K562 (cell line): ENCODE measurements at regions not wholly inside any gene's neighbourhood (a gene's known extent, or its start where the extent isn't known, plus 50 kb on each side); places are given as distances from the start of the nearest gene placed in this dataset.

Experiments
- ATAC-seq: fragments of 200-7000 bp; cut with Tn5 transposase; 3 replicates; pipeline ENCODE4 v1.9.1; 2020; ENCODE audit warnings: moderate library complexity
- BruUV-seq: library from RNA; stranded (reverse); fragments of 400-500 nt; replicated peaks from 2 replicates; lab custom pipeline; 2021; lab: Mats Ljungman, UMichigan
- CTCF ChIA-PET: fragments of 300-600 bp; formaldehyde crosslinking; extraction: SDS; loops from one replicate; lab custom pipeline; 2021; ENCODE audit warnings: low intra/inter-chr PET ratio; lab: Yijun Ruan, JAX
- POLR2A ChIA-PET: fragments of 300-600, 350-650 bp; sonication (Branson Sonifier 250); formaldehyde crosslinking; extraction: SDS; loops from one replicate; lab custom pipeline; 2021; ENCODE audit warnings: antibody characterized with exemption, inconsistent platforms; lab: Yijun Ruan, JAX
- DNase-seq, 4 experiments: peaks; one replicate each; pipeline versions ENCODE4 v3.0.0 to v3.0.0-alpha.2; 2011 to 2018; ENCODE audit warnings: low spot score in 3 of 4, mixed read lengths in 3 of 4; ENCODE audit errors: extremely low read depth in 1 of 4
- FAIRE-seq: peaks from 2 replicates; lab custom pipeline; 2011; peaks lifted over from hg19 to GRCh38; lab: Jason Lieb, UNC
- H2AFZ ChIP-seq: 2 replicates; pipeline ENCODE4 v1.6.0; 2011; ENCODE audit warnings: low read depth, low read length, control low read depth, inconsistent platforms
- H3K27ac ChIP-seq: fragments of 200-600 bp; 3 replicates; pipeline ENCODE4 v1.8.0; 2011; ENCODE audit warnings: low read depth, mild to moderate bottlenecking, control low read depth, inconsistent platforms, low read length, moderate library complexity, mixed read lengths; ENCODE audit errors: extremely low read depth
- H3K27me3 ChIP-seq, 2 experiments: fragments of 300-600 bp in 1 of 2; 2 replicates in 1 of 2; 3 replicates in 1 of 2; pipeline versions ENCODE4 v1.6.0 to v1.8.0; 2011; ENCODE audit warnings: inconsistent platforms in 2 of 2, low read length in 2 of 2, mild to moderate bottlenecking in 1 of 2, mixed read lengths in 1 of 2, moderate library complexity in 1 of 2; ENCODE audit not compliant: control insufficient read depth in 2 of 2, insufficient read depth in 2 of 2
- H3K36me3 ChIP-seq: fragments of 300-600 bp; 3 replicates; pipeline ENCODE4 v1.8.0; 2011; ENCODE audit warnings: mild to moderate bottlenecking, low read length, inconsistent platforms; ENCODE audit not compliant: control insufficient read depth, insufficient read depth
- H3K4me1 ChIP-seq, 2 experiments: fragments of 200-600 bp in 1 of 2; replicated peaks in 1 of 2; 2 replicates in 1 of 2; 3 replicates in 1 of 2; pipeline versions ENCODE4 v1.5.1 to v1.8.0; 2011; ENCODE audit warnings: inconsistent platforms in 2 of 2, low read length in 2 of 2, mild to moderate bottlenecking in 1 of 2, mixed read lengths in 1 of 2, moderate library complexity in 1 of 2; ENCODE audit not compliant: control insufficient read depth in 2 of 2, insufficient read depth in 2 of 2
- H3K4me2 ChIP-seq: 2 replicates; pipeline ENCODE4 v1.6.1; 2011; ENCODE audit warnings: low read length, control low read depth, inconsistent platforms, mixed read lengths; ENCODE audit not compliant: insufficient read depth
- H3K4me3 ChIP-seq: fragments of 200-600 bp; sonication (generic), shearing (Covaris generic); 2 replicates; pipeline ENCODE4 v1.5.1; 2016; ENCODE audit warnings: control low read depth, inconsistent platforms
- H3K79me2 ChIP-seq: fragments of 200-600 bp; 3 replicates; pipeline ENCODE4 v1.8.0; 2011; ENCODE audit warnings: low read length, inconsistent platforms; ENCODE audit not compliant: control insufficient read depth, insufficient read depth
- H3K9ac ChIP-seq, 2 experiments: 2 replicates each; pipeline versions ENCODE4 v1.6.0 to v1.6.1; 2011; ENCODE audit warnings: low read depth in 2 of 2, low read length in 2 of 2, control low read depth in 1 of 2, inconsistent platforms in 1 of 2, mild to moderate bottlenecking in 1 of 2, mixed read lengths in 1 of 2; ENCODE audit not compliant: insufficient read depth in 1 of 2
- H3K9me1 ChIP-seq: one replicate; pipeline ENCODE4 v1.6.0; 2011; ENCODE audit warnings: inconsistent platforms, mild to moderate bottlenecking, low read length, moderate library complexity; ENCODE audit not compliant: control insufficient read depth, insufficient read depth
- H3K9me3 ChIP-seq: replicated peaks from 2 replicates; pipeline ENCODE4 v1.5.1; 2011; ENCODE audit warnings: low read depth, low read length, inconsistent platforms; ENCODE audit not compliant: control insufficient read depth, insufficient read depth
- H4K20me1 ChIP-seq: replicated peaks from 2 replicates; pipeline ENCODE4 v1.6.1; 2011; ENCODE audit warnings: low read length, inconsistent platforms, mixed read lengths; ENCODE audit not compliant: control insufficient read depth, insufficient read depth
- ESRRB ChIP-seq: fragments of 250-450 bp; sonication (Bioruptor Pico); IDR thresholded peaks from 2 replicates; pipeline ENCODE4 v1.5.0; 2020; ENCODE audit warnings: mild to moderate bottlenecking, moderate library complexity, borderline replicate concordance
- EZH2 ChIP-seq: IDR thresholded peaks from 2 replicates; pipeline ENCODE4 v1.6.1; 2012; ENCODE audit warnings: low read depth, mild to moderate bottlenecking, inconsistent platforms, low read length, borderline replicate concordance
- HMG20B ChIP-seq: fragments of 250-450 bp; sonication (Bioruptor Pico); IDR thresholded peaks from 2 replicates; pipeline ENCODE4 v1.5.0; 2021; ENCODE audit warnings: mild to moderate bottlenecking
- MAFG ChIP-seq: fragments of 450-650 bp; conservative IDR thresholded peaks from 2 replicates; pipeline ENCODE4 v1.6.1; 2016; ENCODE audit warnings: missing genetic modification characterization, missing compliant biosample characterization
- MTA3 ChIP-seq: fragments of 450-650 bp; formaldehyde crosslinking; IDR thresholded peaks from 2 replicates; pipeline ENCODE4 v1.6.1; 2017; ENCODE audit warnings: mild to moderate bottlenecking, borderline replicate concordance
- TCF7L2 ChIP-seq: fragments of 150-350 bp; IDR thresholded peaks from 2 replicates; pipeline ENCODE4 v1.6.1; 2016; ENCODE audit warnings: low read depth, mild to moderate bottlenecking, low read length, moderate library complexity
- ZC3H8 ChIP-seq: fragments of 450-650 bp; IDR thresholded peaks from 2 replicates; pipeline ENCODE4 v1.6.1; 2017
- ZNF175 ChIP-seq: fragments of 200-800 bp; sonication (Bioruptor generic); IDR thresholded peaks from 2 replicates; pipeline ENCODE4 v1.6.1; 2016; ENCODE audit warnings: low read depth, mild to moderate bottlenecking, missing genetic modification characterization, missing compliant biosample characterization
- ZNF717 ChIP-seq: fragments of 250-450 bp; sonication (Bioruptor Pico); IDR thresholded peaks from 2 replicates; pipeline ENCODE4 v1.5.0; 2021
- WGBS: fragments of 100-300 bp; shearing (Covaris generic); methylation state at CpG from one replicate; pipeline ENCODE4 v1.1.6; 2016; ENCODE audit warnings: low coverage, mixed read lengths; ENCODE audit not compliant: insufficient coverage; ENCODE audit errors: missing lambda C conversion rate; 5-methylcytosine and 5-hydroxymethylcytosine counted together
- in situ Hi-C: fragments of 300-500 bp; cut with MboI; formaldehyde crosslinking; loops from 4 replicates; pipeline ENCODE4 v1.15.0; 2018; ENCODE audit warnings: inconsistent platforms, mixed read lengths
- intact Hi-C: fragments of 100-400 bp; cut with micrococcal nuclease; formaldehyde crosslinking; loops from 2 replicates; pipeline ENCODE4 v1.14.2; 2022
- TF ChIP-seq, protein P1 (sequence below): sonication (generic); formaldehyde crosslinking; IDR thresholded peaks from 2 replicates; pipeline ENCODE4 v1.8.1; 2022; ENCODE audit warnings: missing genetic modification reagents

DNA sequence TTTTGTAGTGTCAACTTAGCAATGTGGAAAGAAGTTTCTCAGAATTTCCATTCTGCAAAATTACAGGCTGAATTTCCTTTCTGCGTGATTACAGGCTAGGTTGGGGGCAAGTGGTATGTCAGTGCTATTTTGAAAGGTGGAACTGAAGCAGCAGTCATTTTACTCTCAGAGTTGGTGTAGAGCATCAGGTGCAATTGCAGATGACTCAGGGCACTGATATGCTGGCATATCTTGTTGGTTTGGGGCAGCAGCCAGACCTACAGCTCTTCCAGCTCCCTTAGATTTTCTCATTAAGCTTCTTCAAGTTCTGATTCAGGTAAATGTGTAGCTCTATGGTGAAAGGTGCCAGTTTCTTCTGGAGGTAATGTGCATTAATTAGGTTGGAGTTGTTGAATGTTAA is 930.7 kb upstream of the PCDH10 start:
- no peaks in the 10 kb centered on the region for H3K9me3 ChIP-seq
- no peak for FAIRE-seq

More for the DNA sequence above, 930.7 kb upstream of the PCDH10 start:
- ChIA-PET CTCF (no interaction called here), POLR2A (no interaction called here)
- WGBS, result 0% methylated on average over 1 of the region's 1 CpG
- no peaks in the 10 kb centered on the region for H3K27me3 ChIP-seq
- in situ Hi-C loops, result no loop called here
- no peaks in the 10 kb centered on the region for H3K36me3 ChIP-seq
- H3K9ac ChIP-seq, result no peak overlapping the region
- no peaks in the 10 kb centered on the region for H3K9me1 ChIP-seq
- H3K4me1 ChIP-seq, result no peaks in the 10 kb centered on the region
- TF ChIP-seq MAFG (tag) (no peak), ESRRB (CRISPR knock-in tag) (no peak), ZC3H8 (no peak), MTA3 (no peak), EZH2 (no peak), HMG20B (no peak), ZNF717 (CRISPR knock-in tag) (no peak), TCF7L2 (no peak), ZNF175 (CRISPR knock-in tag) (no peak)
- TF ChIP-seq, protein P1, sequence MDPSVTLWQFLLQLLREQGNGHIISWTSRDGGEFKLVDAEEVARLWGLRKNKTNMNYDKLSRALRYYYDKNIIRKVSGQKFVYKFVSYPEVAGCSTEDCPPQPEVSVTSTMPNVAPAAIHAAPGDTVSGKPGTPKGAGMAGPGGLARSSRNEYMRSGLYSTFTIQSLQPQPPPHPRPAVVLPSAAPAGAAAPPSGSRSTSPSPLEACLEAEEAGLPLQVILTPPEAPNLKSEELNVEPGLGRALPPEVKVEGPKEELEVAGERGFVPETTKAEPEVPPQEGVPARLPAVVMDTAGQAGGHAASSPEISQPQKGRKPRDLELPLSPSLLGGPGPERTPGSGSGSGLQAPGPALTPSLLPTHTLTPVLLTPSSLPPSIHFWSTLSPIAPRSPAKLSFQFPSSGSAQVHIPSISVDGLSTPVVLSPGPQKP (CRISPR knock-in tag), result no peak
- BruUV-seq, result no TSS peak
- no peaks in the 10 kb centered on the region for H3K79me2 ChIP-seq
- H2AFZ ChIP-seq, result no peak overlapping the region
- no peak overlapping the region for H3K4me2 ChIP-seq
- DNase-seq (no peak), ATAC-seq (no peak)
- no peak overlapping the region for H3K27ac ChIP-seq
- intact Hi-C loops, result no loop called here
- no peaks in the 10 kb centered on the region for H4K20me1 ChIP-seq
- no peak overlapping the region for H3K4me3 ChIP-seq
